GM21447 (cell line): ENCODE measurements at regions not wholly inside any gene's neighbourhood (a gene's known extent, or its start where the extent isn't known, plus 50 kb on each side); places are given as distances from the start of the nearest gene placed in this dataset.

ENCODE experiments used
- ATAC-seq: cut with Tn5 transposase; IDR thresholded peaks from one replicate; pipeline ENCODE4 v1.9.1; 2021; ENCODE audit not compliant: unreplicated experiment

- ATAC-seq = no peak
Observed at GRCh38 chr5:105563842-105564241, 2001.3 kb upstream of the NUDT12 start.

GRCh38 chr5:105554568-105555169 is 1992.1 kb upstream of the NUDT12 start:
- no peak for ATAC-seq

- ATAC-seq = no peak
Observed at GRCh38 chr5:105544300-105544699, 1981.7 kb upstream of the NUDT12 start.

- no peak for ATAC-seq
Observed at GRCh38 chr5:105536675-105537074, 1974.1 kb upstream of the NUDT12 start.

- ATAC-seq = no peak
Observed at GRCh38 chr5:105530716-105531261, 1968.2 kb upstream of the NUDT12 start.

GRCh38 chr5:105529851-105530250 is 1967.3 kb upstream of the NUDT12 start:
- no peak for ATAC-seq

- no peak for ATAC-seq
Observed at GRCh38 chr5:105508519-105508918, 1945.9 kb upstream of the NUDT12 start.

- ATAC-seq = no peak
Observed at GRCh38 chr5:105506692-105507277, 1944.2 kb upstream of the NUDT12 start.

- ATAC-seq = no peak
Observed at GRCh38 chr5:105503950-105504349, 1941.4 kb upstream of the NUDT12 start.

GRCh38 chr5:105501315-105501714 is 1938.7 kb upstream of the NUDT12 start:
- no peak for ATAC-seq

- no peak for ATAC-seq
Observed at GRCh38 chr5:105475401-105475800, 1912.8 kb upstream of the NUDT12 start.

GRCh38 chr5:105462377-105462776 is 1899.8 kb upstream of the NUDT12 start:
- no peak for ATAC-seq

GRCh38 chr5:105460721-105461120 is 1898.1 kb upstream of the NUDT12 start:
- ATAC-seq = no peak

- no peak for ATAC-seq
Observed at GRCh38 chr5:105453216-105453807, 1890.7 kb upstream of the NUDT12 start.

- ATAC-seq = no peak
Observed at GRCh38 chr5:105448271-105448670, 1885.7 kb upstream of the NUDT12 start.

GRCh38 chr5:105430516-105430915 is 1867.9 kb upstream of the NUDT12 start:
- ATAC-seq = no peak

- no peak for ATAC-seq
Observed at GRCh38 chr5:105428451-105429380, 1866.1 kb upstream of the NUDT12 start.

GRCh38 chr5:105414067-105414466 is 1851.5 kb upstream of the NUDT12 start:
- ATAC-seq = no peak

- ATAC-seq = no peak
Observed at GRCh38 chr5:105413406-105413990, 1850.9 kb upstream of the NUDT12 start.

GRCh38 chr5:105409695-105410094 is 1847.1 kb upstream of the NUDT12 start:
- no peak for ATAC-seq

- no peak for ATAC-seq
Observed at GRCh38 chr5:105407200-105407599, 1844.6 kb upstream of the NUDT12 start.
